AG04450 (cell line): ENCODE measurements at regions not wholly inside any gene's neighbourhood (a gene's known extent, or its start where the extent isn't known, plus 50 kb on each side); places are given as distances from the start of the nearest gene placed in this dataset.

Experiments
- CTCF ChIA-PET: fragments of 300-600, 350-600 bp; formaldehyde crosslinking; extraction: SDS; loops from one replicate; lab custom pipeline; 2022; ENCODE audit warnings: antibody characterized with exemption, inconsistent platforms; lab: Charles Lee
- POLR2A ChIA-PET: fragments of 350-600 bp; formaldehyde crosslinking; extraction: SDS; loops from one replicate; lab custom pipeline; 2021; ENCODE audit warnings: antibody characterized with exemption, inconsistent platforms; lab: Yijun Ruan, JAX
- DNase-seq: peaks from one replicate; pipeline ENCODE4 v3.0.0-alpha.2; 2011; ENCODE audit warnings: low read depth, low spot score
- H3K27ac ChIP-seq: one replicate; pipeline ENCODE4 v1.5.1; 2012; ENCODE audit warnings: low read depth, low read length, control low read depth
- H3K27me3 ChIP-seq: one replicate; pipeline ENCODE4 v1.6.0; 2012; ENCODE audit warnings: low read length; ENCODE audit not compliant: control insufficient read depth, insufficient read depth
- H3K4me3 ChIP-seq: 2 replicates; pipeline ENCODE4 v1.5.1; 2011; ENCODE audit warnings: mild to moderate bottlenecking, low read depth, low read length, control low read depth
- H3K9me3 ChIP-seq: 2 replicates; pipeline ENCODE4 v1.5.1; 2012; ENCODE audit warnings: low read length; ENCODE audit not compliant: control insufficient read depth, insufficient read depth
- TF ChIP-seq, protein P1 (sequence below): IDR thresholded peaks from 2 replicates; pipeline ENCODE4 v1.5.1; 2011; ENCODE audit warnings: low read depth, low read length, control low read depth, inconsistent platforms

- ChIA-PET CTCF (no interaction called here), POLR2A (no interaction called here)
- Histone ChIP-seq H3K27me3 (no peaks in the 10 kb centered on the region), H3K9me3 (peaks cover under 1% of the 10 kb centered on the region; the same call in 1 of the 2 replicates), H3K27ac (no peak overlapping the region), H3K4me3 (no peak overlapping the region)
- DNase-seq = no peak
- TF ChIP-seq, protein P1, sequence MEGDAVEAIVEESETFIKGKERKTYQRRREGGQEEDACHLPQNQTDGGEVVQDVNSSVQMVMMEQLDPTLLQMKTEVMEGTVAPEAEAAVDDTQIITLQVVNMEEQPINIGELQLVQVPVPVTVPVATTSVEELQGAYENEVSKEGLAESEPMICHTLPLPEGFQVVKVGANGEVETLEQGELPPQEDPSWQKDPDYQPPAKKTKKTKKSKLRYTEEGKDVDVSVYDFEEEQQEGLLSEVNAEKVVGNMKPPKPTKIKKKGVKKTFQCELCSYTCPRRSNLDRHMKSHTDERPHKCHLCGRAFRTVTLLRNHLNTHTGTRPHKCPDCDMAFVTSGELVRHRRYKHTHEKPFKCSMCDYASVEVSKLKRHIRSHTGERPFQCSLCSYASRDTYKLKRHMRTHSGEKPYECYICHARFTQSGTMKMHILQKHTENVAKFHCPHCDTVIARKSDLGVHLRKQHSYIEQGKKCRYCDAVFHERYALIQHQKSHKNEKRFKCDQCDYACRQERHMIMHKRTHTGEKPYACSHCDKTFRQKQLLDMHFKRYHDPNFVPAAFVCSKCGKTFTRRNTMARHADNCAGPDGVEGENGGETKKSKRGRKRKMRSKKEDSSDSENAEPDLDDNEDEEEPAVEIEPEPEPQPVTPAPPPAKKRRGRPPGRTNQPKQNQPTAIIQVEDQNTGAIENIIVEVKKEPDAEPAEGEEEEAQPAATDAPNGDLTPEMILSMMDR = no peak
Observed at GRCh38 chr16:54616610-54617009, 314.1 kb upstream of the IRX5 start.

- Histone ChIP-seq H3K27me3 (no peaks in the 10 kb centered on the region), H3K4me3 (no peak overlapping the region), H3K27ac (no peak overlapping the region), H3K9me3 (no peaks in the 10 kb centered on the region; the same call in 1 of the 2 replicates)
- ChIA-PET CTCF (no interaction called here), POLR2A (no interaction called here)
- DNase-seq = no peak
- TF ChIP-seq, protein P1 = no peak
Observed at GRCh38 chr16:54605536-54606066, 319.0 kb upstream of the IRX3 start.

DNA sequence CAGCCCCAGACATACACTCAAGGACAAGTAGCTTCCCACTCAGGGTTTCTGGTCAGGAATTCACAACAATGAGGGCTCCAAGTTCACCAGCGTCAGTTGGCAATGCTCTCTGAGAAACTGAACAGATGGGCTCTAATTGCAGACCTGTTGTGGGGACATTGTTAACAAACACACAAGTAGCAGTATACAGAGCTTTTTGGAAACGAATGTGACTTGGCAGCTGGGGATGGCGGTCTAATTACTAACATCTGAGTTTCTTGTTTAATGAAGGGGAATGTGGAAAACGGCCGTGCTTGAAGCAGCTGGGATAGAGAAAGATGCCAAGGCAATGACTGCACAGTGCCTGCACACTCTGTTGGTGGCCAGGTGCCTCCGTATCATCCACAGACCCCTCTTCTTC, 316.1 kb upstream of the IRX3 start:
- ChIA-PET POLR2A (no interaction called here), CTCF (no interaction called here)
- Histone ChIP-seq H3K27ac (no peak overlapping the region), H3K9me3 (no peaks in the 10 kb centered on the region; the same call in 1 of the 2 replicates), H3K27me3 (no peaks in the 10 kb centered on the region), H3K4me3 (no peak overlapping the region)
- no peak for DNase-seq
- TF ChIP-seq, protein P1 = no peak

DNA sequence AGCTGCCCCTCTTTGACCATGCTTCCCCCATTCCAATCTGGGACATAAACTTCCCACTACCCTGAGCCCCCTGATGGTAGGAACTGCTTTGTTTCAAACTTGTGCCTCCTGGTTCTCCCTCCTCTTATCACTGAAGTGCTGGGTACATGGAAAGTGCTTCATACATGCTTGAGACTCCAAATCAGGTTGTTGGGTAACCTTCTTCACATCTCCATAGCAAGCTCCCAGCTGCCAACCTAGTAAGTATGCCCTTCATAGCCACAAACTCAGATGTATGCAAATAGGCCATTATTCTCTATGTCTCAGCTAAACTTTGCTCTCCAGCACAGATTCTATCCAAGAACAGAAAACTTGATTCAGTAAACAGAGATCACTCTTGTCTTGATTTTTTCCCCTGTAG, 310.6 kb upstream of the IRX3 start:
- ChIA-PET CTCF (no interaction called here), POLR2A (no interaction called here)
- TF ChIP-seq, protein P1 = no peak
- no peaks in the 10 kb centered on the region for H3K9me3 ChIP-seq
- no peaks in the 10 kb centered on the region for H3K27me3 ChIP-seq
- H3K27ac ChIP-seq = no peak overlapping the region
- H3K4me3 ChIP-seq = no peak overlapping the region
- DNase-seq = no peak

DNA sequence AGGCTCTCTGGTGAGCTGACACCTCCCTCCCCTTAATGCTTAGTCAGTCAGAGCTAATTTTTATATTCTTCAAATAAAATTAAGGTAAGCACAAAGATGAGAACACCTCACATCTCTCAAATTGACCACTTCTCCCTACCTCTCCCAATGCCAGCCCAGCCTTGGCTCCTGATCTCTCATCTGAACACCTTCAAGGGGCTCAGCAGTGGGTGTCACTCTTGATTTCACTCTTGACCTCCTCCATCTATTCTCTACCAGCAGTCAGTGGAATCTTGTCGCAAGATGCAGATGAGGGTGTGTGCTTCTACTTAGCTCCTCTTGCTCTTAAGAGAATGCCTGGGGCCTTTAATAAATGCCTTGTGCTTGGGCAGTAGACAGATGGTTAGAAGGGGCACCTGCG, 309.0 kb upstream of the IRX3 start:
- Histone ChIP-seq H3K9me3 (no peaks in the 10 kb centered on the region), H3K27ac (no peak overlapping the region), H3K27me3 (no peaks in the 10 kb centered on the region), H3K4me3 (no peak overlapping the region)
- no peak for DNase-seq
- CTCF ChIA-PET = no interaction called here
- POLR2A ChIA-PET = no interaction called here
- TF ChIP-seq, protein P1 = no peak
